GM19328 (cell line): ENCODE measurements at regions not wholly inside any gene's neighbourhood (a gene's known extent, or its start where the extent isn't known, plus 50 kb on each side); places are given as distances from the start of the nearest gene placed in this dataset.

ENCODE experiments used
- ATAC-seq: cut with Tn5 transposase; IDR thresholded peaks from one replicate; pipeline ENCODE4 v1.9.1; 2021; ENCODE audit warnings: mild to moderate bottlenecking, moderate library complexity; ENCODE audit not compliant: unreplicated experiment

DNA sequence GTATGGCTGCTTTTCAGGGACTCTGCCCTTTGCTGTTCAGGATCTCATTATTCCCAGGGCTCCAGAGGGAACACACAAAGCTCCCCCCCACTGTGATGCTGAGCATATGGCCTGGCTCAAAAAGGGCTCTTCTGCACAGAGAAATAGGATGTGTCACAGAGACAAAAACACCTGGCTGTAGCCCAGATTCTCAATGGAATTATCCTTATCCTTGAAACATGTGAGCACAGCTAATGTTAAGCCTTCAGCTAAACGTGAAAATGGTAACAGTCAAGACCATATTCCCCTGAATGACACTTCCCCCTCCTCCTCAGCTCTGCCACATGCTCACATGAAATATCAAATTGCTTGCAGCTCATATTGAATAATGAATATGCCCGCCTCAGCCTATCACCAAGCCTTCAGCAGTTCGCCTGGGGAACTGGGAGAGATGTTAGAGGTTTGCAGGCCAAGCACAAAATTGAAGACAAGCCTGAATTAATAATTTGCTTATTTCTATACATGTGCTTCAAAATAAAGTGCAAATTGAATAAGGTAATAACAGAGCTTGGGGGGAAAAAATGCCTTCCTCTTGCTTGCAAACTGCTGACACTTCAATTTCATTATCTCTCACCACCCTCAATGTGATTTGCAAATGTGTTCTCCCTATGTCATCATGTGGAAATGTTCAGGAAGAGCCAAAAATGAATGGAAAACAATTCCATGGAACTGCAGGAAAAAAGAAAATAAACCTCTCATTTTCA is 181.0 kb upstream of the HNRNPA3 start:
- no peak for ATAC-seq

DNA sequence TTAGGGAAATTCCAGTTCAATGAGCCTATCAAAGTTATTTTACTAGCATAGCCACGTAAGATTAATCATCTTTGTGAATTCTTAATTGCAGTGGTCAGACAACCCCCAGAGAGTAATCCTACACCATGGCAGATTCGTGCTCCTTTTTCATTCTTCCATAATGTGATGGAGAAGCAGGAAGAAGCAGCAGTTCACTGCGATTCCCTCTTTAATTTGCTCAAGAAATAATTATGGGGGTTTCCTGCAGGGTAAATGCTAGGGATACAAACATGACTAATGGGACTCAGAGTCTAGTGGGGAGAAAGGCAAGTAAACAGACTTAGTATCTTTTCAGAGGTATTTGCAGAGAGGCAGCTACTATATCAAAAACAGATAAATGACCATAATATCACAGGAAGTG is 175.8 kb upstream of the HNRNPA3 start:
- ATAC-seq, result no peak

DNA sequence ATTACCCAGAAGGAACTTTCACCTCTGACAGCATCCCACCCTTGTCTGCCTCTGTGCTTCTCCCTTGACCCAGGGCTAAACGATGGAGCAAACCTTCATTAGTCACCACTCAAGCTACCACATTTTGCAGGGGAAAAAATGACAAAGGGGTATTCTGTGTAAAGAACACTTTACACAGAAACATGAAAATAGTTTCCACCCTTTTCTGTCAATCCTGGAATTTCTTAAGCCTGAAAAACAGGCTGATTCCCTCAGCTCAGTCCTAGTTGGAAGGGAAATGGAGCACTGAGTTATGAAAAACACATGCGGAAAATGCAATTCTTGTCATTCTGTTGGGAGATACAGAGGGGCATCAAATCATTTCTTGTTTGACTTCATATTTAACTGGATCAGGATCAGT is 175.0 kb upstream of the HNRNPA3 start:
- no peak for ATAC-seq

DNA sequence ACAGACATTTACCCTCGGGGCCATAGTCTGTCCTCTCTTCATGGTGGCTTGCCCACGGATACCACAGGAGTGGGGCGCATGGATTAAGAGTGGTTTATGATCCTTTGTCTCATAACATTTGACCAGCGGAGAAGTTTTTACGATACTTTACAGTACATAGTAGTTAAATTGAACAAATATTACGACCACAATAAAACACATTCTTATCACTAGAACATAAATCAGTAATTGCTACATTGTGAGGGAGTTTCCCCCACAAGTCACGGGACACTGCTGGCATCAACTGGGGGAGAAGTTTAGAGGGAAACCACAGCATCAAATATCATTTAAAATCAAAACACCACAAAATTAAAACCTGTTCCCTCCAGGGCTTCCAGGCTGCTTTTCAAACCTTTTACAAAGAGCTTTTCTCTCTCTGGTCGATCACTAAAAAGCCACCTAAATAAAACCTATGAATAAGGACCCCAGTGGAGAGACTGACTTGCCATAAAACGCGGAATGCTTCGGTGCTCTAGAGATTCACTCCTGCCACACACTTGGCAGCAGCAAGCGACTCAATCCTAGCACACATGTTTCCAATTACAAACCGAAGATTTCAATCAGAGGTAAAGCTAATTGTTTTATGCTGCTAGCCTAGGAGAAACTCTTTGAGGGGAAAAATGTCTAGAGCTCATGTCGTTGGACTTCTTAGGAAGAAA is 173.7 kb upstream of the HNRNPA3 start:
- no peak for ATAC-seq

DNA sequence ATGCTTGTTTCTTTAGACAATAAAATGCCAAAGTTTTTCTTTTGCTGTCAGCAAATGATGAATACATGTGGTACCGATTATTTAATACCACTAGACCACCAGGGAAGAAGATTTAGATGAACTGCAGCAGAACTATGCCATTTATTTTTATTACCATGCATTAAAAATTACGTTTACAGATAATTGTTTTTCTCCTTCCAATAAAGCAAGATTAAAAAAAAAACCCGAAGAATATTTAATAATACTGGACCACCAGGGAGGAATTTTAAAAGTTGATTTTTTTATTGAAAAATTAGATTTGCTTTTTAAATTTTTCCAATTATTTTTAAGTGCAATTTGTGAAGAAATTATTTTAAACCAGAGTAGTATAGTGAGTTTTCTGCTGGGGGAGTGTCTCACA is 170.3 kb upstream of the HNRNPA3 start:
- no peak for ATAC-seq

DNA sequence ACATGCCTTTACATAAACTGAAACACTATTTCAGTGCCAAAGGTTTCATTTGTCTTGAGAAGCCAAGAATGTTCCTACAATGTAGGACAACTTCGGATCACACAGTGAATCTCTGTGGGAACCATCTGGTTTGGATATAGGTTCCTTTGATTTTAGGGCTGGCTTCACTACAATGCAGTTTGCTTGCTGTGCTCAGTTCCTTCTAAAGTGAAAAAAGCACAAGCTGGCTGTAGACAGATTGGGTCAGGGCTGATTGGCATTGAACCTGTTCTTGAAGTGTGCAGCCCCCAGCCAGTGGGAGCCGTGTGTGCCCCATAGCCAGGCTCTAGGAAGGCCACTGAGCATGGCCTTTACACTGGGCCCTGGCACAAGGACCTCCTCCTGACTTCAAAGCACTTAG is 167.9 kb upstream of the HNRNPA3 start:
- no peak for ATAC-seq

DNA sequence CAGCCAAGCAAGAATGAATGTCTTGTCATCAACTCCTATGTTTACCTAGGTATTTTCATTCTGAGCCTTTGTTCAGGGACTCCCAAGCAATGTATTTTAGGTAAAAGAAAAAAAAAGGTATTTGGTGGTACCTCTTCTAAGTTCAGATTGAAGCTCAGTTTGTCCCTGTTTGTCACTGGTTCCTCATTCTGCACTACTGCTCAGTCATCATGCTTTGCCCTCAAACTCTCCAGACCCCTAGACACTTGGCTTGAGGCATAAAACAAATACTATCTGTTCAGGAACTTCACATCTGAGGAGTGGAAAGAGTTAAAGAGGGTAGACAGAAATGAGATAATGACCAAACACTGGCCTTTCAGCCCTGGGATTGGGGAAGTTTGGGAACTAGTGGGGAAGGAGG is 163.6 kb upstream of the HNRNPA3 start:
- no peak for ATAC-seq

DNA sequence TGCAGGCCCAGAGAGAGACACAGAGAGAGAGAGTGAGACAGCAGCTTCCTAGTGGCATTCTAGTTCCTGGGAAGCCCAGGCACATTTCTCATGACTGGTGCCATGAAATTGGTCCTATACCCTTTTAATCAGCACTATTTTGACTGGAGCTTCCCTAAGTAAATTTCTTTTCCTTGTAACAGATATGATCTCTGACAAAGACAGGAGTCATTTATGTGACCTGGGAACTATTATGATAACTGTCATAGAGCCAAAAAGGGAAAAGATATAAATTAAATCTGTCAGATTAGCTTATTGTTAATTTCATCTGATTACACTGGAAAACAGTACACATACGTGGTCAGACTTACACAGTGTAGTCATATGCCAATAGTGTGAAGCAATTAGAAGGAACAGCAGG is 161.3 kb upstream of the HNRNPA3 start:
- ATAC-seq, result no peak

DNA sequence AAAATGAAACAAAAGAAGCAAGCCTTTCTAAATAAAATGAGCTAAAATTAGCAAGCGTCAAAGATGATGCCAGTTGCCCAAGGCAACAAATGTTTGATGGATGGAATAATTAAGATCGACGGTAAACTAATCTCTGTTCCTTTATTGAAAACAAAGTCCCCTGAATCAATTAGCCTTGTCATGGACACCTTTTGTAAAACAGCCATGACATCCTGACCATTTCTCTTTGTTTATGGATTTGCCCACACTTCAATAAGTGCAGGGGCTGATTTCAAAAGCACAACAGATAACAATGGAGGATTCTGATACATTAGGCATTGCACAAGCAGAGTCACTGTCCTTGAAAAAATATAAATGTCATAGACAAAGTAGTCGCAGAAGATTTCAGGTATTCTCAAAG is 160.1 kb upstream of the HNRNPA3 start:
- ATAC-seq, result no peak

DNA sequence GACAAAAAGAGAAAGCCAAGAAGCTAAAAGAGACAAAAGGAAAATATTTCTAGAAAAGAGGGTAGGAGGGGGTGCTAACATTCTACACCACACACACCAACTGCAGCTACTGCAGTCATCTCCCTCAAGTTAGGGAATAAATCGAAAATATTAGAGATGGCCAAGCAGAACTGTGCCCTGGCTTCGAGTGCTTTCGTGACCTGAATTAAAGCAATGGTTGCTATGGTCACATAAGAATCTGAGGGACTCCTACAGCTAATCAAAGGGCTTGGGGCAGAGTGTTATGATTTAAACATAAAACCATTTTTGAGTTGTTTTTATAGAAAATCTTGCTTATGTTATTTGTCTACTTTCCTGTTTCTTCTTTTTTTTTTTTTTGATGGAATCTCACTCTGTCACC is 159.6 kb upstream of the HNRNPA3 start:
- no peak for ATAC-seq

DNA sequence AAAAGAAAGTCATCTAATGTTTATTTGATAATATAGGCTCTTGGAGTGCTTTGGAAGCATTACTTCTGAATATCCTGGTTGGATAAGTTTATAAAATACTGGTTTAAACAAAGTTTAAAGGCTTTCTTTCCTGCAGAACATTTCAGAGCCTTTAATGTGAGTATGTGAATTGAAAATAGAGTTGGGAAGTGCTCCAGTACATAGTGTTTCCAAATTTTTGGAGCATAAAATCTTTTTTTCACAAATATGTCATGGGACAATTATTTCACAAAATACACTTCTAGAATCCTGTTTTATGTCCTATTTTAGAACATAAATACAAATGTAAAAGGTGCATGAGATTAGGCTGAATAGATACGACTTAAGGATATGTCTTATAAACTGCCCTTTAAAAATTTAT is 158.9 kb upstream of the HNRNPA3 start:
- no peak for ATAC-seq

DNA sequence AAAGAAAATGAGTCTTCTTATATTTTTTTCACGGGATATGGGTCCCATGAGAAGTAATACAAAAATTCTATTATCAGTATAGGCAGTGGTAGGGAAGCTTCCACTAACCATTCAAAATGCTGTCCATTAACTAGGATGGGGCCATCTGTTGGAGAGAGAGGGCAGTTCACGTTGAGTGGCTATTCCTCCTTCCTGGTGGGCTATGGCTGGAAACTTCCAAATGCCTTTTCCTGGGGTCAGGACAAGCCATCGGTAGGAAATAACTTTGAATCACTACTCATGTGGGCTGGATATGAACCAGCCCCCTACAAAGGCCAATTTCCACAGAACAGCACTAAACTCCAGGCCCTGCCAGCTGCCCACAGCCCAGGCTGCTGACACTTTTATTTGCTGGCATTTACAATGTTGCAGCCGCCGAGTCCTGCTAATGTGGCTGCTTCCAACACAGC is 156.1 kb upstream of the HNRNPA3 start:
- no peak for ATAC-seq

DNA sequence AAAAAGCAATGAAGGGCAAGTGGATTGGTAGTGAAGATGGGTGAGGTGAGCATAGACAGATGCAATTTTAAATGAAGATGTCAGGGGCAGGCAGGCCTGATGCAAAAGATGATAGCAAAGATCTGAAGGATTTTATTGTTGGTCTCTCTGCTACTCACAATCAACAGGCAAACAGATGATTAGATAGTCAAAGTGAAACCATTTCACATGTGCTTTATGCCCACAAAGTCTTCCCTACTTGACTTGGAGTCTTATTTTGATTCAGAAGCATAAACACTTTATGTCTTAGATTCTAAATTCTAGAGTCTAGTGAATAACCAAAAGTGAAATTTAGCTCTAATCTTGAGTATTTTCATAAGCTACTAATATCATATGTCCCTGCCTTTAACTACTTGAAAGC is 153.8 kb upstream of the HNRNPA3 start:
- no peak for ATAC-seq

DNA sequence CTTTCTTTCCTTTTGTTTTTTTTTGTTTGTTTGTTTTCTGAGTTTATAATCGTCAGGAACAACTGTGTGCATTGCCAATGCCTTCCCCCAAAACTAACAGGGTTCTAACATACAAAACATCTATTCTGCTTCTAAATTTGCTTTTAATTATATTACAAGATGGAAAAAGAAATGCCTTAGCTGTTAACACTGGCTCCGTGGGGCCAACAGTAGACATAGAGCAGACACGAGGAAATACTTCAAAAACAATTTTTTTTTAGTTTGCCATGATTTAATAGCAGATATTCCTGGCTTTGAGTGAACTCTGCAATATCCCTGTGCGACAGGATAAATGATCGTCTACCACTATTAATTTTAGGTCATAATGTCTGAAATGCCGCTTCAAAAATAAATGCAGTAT is 153.3 kb upstream of the HNRNPA3 start:
- no peak for ATAC-seq

DNA sequence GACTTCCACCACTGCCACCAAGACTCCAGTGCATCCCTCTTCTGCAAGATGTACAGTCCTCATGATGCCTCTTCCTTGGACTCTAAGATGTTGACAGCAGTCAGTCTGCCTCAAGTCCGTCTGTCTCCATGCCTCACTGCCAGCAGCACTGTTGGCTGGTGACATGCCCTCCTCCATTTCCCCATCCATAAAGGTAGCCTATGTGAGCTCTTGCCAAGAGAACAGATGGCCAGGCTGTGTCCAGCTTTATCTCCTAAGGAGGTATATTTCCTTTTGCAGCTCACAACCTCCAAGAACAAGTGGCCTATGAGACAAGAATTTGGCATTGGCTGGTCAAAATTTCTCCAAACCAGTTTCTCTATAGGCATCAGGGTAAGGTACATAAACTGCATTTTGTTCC is 149.3 kb upstream of the HNRNPA3 start:
- ATAC-seq, result no peak

DNA sequence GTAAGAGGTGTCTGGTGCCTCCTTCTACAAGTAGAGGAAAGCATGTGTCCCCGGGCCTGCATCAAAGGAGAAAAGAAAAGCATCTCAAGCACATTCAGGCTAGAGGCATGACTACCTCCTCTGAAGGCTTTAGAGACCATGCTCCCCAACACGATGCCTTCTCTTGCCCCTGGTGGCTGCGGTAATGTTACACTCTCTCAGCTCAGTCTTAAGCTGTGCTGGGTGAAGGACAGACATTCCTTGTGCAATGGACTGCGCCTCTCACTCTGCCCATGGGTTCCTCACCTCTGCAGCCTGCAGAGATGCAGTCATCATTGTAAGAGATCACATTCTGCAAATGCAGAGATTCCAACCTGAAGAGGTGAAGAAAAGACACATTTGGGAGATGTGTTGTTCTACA is 148.2 kb upstream of the HNRNPA3 start:
- ATAC-seq, result no peak

DNA sequence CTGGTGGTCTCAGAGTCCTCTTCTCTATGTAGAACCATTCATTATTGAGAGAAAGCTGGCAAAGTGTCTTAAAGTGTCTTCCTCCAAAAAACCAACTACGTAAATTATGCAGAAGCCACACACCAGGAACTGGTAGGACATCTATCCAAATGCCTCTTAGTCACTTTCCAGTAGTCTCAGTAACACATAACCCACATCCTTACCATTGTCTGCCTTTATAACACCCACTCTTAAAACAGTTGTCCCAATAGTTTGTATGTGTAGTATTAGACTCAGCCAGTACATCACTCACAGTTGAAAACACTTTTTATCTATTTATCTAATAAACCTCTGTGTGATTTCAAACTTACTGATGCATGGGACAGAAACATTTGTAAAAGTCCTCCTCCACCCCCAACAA is 143.6 kb upstream of the HNRNPA3 start:
- no peak for ATAC-seq

DNA sequence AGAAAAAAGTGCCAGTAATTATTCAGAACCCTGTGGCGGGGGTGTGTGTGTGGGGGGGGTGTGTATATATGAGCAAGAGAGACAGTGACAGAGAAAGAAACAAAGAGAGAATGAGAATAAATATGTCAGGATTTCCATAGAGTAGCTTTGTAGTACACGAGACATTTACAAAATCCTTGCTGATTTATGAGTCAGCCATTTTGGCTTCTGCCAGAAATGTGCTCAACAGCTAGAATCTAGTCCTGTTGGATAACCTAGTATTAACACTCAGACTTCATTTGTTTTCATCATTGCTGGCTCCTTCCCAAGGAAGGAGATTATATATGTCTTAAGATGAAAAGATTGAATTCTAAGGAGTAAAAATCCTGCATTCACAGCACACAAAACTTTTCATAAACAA is 140.5 kb upstream of the HNRNPA3 start:
- no peak for ATAC-seq

DNA sequence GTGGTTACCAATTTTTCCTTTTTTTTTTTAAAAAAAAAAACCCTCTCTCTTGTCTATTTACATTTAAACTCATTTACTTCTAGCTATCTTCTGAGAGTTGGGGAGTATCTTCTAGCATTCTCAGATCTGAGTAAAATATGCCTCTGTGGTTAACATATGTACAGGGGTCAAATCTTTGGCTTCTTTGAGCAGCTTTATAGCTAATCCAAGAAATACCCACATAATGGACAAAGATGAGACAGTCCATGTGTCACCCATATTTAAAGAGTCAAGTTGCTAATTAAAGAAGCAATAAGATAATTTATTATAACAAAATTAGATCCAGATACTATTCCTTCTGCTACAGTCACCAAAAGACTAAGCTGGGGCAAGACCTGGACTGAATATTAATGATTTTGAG is 139.0 kb upstream of the HNRNPA3 start:
- ATAC-seq, result no peak

DNA sequence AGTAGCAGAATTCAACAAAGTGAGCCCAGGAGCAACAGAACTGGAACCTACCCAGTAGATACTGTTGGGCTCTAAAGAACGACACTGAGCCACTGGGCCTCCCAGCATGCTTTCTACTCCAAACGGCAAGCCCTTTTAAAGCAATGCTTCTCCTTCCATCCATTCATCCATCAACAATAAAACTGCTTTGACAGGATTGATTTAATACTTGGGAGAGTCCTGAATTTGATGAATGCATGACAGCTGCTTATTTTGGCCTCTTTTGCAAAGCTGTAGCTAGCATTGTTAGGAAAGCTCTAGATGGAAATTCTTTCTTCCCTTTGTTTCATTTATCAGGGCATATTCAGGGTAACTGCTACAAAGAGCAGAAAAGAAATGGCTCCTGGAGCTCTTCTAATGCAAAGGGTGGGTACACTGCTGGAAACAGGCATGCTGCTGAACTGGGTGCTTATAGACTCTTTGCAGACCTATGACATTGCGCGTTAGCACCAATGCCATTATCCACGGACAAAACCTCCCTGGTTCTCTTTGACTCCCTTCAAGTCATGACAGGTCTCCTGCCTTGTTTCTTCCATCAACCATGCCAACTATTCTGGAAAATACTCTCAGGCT is 138.4 kb upstream of the HNRNPA3 start:
- no peak for ATAC-seq

DNA sequence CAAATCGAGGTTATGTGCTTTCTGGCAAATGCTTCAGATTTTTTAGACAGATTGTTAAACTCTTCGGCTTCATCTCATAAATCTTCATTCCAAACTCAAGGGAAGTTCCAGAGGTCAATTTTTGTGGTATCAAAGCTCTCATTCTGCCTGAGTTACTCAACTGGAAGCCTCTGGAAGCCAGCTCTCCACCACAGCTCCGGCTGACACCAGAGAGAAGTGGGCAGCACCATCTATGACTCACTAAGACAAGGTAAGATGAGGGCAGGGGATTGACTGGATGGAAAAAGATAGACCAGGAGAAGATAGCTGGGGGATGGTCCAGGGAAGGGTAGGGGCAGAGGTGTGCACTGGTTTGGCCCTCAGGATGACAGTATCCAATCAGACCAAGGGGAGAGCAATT is 137.3 kb upstream of the HNRNPA3 start:
- ATAC-seq, result no peak

DNA sequence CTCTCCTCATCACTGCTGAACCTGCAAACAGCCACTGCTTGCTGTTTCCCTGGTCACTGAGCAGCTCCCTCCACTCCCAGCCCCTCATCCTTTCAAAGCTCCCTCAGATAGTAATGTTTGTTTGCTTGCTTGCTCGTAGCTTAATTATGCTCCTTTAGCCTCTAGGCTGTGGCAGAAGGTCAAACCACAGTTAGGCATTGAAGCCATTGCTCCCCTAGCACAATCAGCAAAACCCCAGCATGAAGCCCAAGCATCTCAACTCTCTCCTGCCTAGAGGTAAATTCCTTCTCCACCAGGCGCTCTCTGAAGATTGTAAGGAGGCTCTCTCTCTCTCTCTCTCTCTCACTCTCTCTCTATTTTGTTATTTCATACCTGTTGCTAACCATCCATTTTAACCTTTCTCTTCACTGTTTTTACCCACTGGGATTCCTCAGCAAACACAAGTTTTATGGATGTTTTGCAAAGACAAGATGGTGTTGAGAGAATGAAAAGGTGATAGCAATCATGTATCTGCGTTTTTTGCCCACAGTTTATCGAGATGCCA is 135.9 kb upstream of the HNRNPA3 start:
- ATAC-seq, result no peak
